GM06990 (cell line): ENCODE measurements at regions not wholly inside any gene's neighbourhood (a gene's known extent, or its start where the extent isn't known, plus 50 kb on each side); places are given as distances from the start of the nearest gene placed in this dataset.

Experiments
- DNase-seq: peaks from one replicate; pipeline ENCODE4 v3.0.0-alpha.2; 2011; ENCODE audit not compliant: insufficient read length; ENCODE audit errors: extremely low read depth
- H3K27me3 ChIP-seq: replicated peaks from 2 replicates; pipeline ENCODE4 v1.6.0; 2011; ENCODE audit warnings: low read length; ENCODE audit not compliant: control insufficient read depth, insufficient read depth
- H3K36me3 ChIP-seq: 2 replicates; pipeline ENCODE4 v1.5.1; 2011; ENCODE audit warnings: low read length; ENCODE audit not compliant: control insufficient read depth, insufficient read depth
- H3K4me3 ChIP-seq: replicated peaks from 2 replicates; pipeline ENCODE4 v1.5.1; 2011; ENCODE audit warnings: low read depth, mild to moderate bottlenecking, control low read depth, low read length
- CTCF ChIP-seq: IDR thresholded peaks from 2 replicates; pipeline ENCODE4 v1.5.1; 2011; ENCODE audit warnings: low read length, control low read depth, mild to moderate bottlenecking, inconsistent platforms; ENCODE audit not compliant: insufficient read depth, poor library complexity, severe bottlenecking

- Histone ChIP-seq H3K4me3 (no peak overlapping the region), H3K36me3 (no peaks in the 10 kb centered on the region), H3K27me3 (no peaks in the 10 kb centered on the region)
- no peak for DNase-seq
- TF ChIP-seq CTCF, result no peak
These were observed 304.5 kb downstream of the TTLL7 start for GRCh38 chr1:83694449-83694848.

- no peak for DNase-seq
- no peak overlapping the region for H3K4me3 ChIP-seq
These were observed 305.4 kb downstream of the TTLL7 start for GRCh38 chr1:83693427-83694126.

GRCh38 chr1:83692524-83693381, 306.2 kb downstream of the TTLL7 start:
- no peak for TF ChIP-seq CTCF
- no peaks in the 10 kb centered on the region for H3K36me3 ChIP-seq
- no peak overlapping the region; the same call in 1 of the 2 replicates for H3K4me3 ChIP-seq
- H3K27me3 ChIP-seq, result no peaks in the 10 kb centered on the region
- peak; percentile 45 for DNase-seq

More at GRCh38 chr1:83693427-83694126, 305.4 kb downstream of the TTLL7 start:
- TF ChIP-seq CTCF, result no peak
- H3K36me3 ChIP-seq, result no peaks in the 10 kb centered on the region
- H3K27me3 ChIP-seq, result no peaks in the 10 kb centered on the region

GRCh38 chr1:83691953-83692500, 306.9 kb downstream of the TTLL7 start:
- TF ChIP-seq CTCF, result no peak

GRCh38 chr1:83689921-83690868, 308.7 kb downstream of the TTLL7 start:
- TF ChIP-seq CTCF, result no peak
- H3K4me3 ChIP-seq, result no peak overlapping the region
- DNase-seq, result no peak
- H3K27me3 ChIP-seq, result no peaks in the 10 kb centered on the region
- H3K36me3 ChIP-seq, result no peaks in the 10 kb centered on the region

More at GRCh38 chr1:83691953-83692500, 306.9 kb downstream of the TTLL7 start:
- H3K36me3 ChIP-seq, result no peaks in the 10 kb centered on the region
- no peaks in the 10 kb centered on the region for H3K27me3 ChIP-seq
- no peak overlapping the region for H3K4me3 ChIP-seq
- DNase-seq, result no peak
